ENCODE measurements at regions not wholly inside any gene's neighbourhood (a gene's known extent, or its start where the extent isn't known, plus 50 kb on each side); places are given as distances from the start of the nearest gene placed in this dataset.

DNA sequence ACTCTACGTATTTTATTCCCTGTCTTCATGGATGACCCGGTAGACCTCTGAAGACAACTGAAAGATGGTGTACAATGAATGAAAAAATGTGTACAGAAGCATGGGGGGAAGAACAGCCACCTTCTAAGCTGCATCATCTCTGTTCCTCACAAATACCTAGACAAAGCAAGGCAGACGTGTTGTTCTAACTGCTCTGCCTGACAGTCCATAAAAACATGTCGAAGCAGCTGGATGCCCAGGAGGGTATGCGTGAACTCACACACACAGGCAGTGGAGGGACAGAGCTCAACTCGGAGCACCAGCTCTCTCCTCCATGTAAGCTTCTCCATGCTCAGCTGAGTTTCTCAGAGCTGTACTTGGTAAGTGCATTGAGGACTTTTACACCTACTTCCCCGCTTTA is 327.4 kb downstream of the CTTN start:
- no peak for DNase-seq (ENCODE audit: low read depth)

GRCh38 chr11:70727021-70727420 is 328.7 kb downstream of the CTTN start:
- no peak for DNase-seq (ENCODE audit: low read depth)

GRCh38 chr11:70727899-70728620 is 329.7 kb downstream of the CTTN start:
- no peak for DNase-seq (ENCODE audit: low read depth)

DNA sequence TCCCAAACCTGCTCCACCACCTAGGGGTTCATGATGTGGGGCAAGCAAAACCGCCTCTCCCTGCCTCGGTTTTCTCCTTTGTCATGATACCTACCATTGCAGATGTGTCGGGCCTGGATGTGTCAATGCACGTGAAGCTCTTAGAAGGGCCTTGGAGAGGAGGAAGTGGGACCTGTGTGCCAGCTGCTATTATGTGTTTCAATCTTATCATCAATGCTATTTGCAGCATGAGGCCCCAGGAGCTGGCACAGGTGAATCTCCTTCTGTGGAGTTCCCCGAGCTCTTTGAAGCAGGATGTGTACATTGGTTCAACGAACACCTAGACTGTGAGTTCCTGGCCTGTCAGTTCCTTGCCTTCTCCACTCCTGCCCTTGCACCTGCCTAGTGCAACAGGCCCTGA is 331.6 kb downstream of the CTTN start:
- DNase-seq (ENCODE audit: low read depth): no peak

DNA sequence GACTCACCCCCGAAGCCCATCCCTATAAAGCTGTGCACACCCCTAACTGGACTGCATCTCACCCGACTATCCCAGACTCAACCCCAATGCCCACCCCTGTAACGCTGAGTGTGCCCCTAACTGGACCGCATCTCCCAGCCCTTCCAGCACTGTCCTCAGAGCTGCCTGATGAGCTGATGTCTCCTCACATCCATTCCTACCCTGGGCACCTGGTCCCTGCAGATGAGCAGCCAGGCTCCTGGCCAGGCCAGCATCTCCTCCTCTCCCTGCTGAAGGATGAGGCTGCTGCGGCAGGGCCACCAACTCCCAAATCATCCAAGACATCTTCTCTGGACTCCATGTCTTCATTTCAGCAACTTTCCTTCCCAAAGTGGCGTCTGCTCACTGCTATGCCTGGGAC is 332.1 kb downstream of the CTTN start:
- DNase-seq (ENCODE audit: low read depth): no peak

GRCh38 chr11:70731271-70732022 is 333.1 kb downstream of the CTTN start:
- no peak for DNase-seq (ENCODE audit: low read depth)

GRCh38 chr11:70732023-70732880 is 333.9 kb downstream of the CTTN start:
- DNase-seq (ENCODE audit: low read depth): no peak

GRCh38 chr11:70732881-70733196 is 334.5 kb downstream of the CTTN start:
- DNase-seq (ENCODE audit: low read depth): no peak

- DNase-seq (ENCODE audit: low read depth): no peak
Measured at GRCh38 chr11:70733327-70734325, 335.3 kb downstream of the CTTN start.

DNA sequence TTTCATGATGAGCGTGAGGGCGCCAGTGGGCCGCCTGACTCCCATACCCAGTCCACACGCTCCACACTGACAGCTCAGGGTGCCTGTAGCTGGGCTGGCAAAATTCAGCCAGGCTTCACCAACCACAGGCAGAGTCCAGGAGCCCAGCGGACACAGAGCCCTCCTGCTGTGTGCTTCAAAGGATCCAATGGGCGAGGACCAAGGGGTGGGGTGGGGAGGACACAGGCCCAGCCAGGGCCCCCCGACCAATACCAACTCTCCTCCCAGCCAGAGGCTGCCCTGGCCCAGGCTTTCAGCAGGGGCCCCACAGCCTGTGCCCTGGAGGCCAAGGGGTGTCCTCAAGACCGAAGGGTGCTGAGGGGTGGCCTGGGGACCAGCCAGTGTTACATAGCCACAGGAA is 336.1 kb downstream of the CTTN start:
- no peak for DNase-seq (ENCODE audit: low read depth)

- DNase-seq (ENCODE audit: low read depth): no peak
Measured at GRCh38 chr11:70734911-70735310, 336.6 kb downstream of the CTTN start.

GRCh38 chr11:70735976-70736375 is 337.6 kb downstream of the CTTN start:
- no peak for DNase-seq (ENCODE audit: low read depth)

GRCh38 chr11:70736461-70736860 is 338.1 kb downstream of the CTTN start:
- no peak for DNase-seq (ENCODE audit: low read depth)

DNA sequence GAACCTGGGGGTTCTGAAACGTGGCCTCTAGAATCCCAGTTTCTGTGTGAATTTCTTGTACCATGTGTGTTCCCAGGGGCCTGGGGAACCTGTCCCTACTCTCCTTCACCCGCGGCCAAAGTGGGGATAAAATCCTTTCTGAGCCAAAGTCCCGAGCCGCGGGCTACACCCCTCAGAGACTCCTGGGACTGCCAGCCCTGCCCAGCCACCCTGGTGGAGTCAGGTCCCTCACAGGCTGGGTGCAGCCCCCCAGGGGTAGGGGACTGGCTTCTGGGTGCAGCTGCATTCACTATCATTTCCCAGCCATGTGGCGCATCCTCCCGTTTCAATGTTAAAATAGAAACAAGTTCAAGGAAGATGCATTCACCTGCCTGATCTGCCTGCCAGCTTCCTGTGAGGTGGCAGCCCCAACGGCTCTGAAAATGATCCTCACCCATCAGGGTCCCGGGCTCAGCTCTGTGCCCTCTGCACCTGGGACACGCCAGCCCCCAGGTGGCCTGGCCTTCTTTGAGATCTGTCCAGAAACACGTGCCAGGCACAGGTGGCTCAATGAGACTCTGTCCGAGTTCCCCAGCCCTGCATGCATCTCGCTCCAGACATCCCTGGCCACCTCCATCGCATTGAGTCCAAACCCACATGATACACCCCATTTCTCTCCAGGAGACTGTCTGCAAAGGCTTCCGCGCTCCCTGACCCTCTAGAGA is 338.8 kb downstream of the CTTN start:
- no peak for DNase-seq (ENCODE audit: low read depth)

- DNase-seq (ENCODE audit: low read depth): no peak
Measured at GRCh38 chr11:70737816-70738630, 339.7 kb downstream of the CTTN start.

- no peak for DNase-seq (ENCODE audit: low read depth)
Measured at GRCh38 chr11:70738661-70739060, 340.3 kb downstream of the CTTN start.

GRCh38 chr11:70739091-70739490 is 340.8 kb downstream of the CTTN start:
- no peak for DNase-seq (ENCODE audit: low read depth)

DNA sequence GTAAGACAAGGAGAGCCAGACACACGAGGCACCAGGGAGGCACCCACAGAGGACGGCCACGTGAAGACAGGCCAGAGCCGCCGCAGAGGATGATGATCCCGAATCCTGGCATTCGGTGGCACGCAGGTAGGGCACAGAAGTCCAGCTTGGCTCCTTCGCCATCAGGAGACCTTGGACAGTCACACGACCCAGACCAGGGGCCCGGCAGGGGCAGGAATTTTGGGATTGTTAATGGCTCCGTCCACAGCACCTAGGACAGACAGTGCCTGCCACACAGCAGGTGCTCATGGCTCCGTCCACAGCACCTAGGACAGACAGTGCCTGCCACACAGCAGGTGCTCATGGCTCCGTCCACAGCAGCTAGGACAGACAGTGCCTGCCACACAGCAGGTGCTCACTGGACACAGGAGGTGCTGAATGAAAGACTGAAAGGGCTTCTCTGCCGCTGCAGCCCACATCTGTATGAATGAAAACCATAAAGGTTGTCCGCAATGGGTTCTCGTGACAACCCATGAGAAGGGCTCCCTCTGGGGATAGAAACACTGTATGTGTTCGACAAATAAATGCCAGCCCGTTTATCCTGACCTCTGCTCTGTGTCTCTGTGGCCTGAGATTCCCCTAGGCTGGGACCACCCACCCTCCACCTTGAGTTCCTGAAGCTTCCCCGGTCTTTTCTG is 341.6 kb downstream of the CTTN start:
- DNase-seq (ENCODE audit: low read depth): no peak

DNA sequence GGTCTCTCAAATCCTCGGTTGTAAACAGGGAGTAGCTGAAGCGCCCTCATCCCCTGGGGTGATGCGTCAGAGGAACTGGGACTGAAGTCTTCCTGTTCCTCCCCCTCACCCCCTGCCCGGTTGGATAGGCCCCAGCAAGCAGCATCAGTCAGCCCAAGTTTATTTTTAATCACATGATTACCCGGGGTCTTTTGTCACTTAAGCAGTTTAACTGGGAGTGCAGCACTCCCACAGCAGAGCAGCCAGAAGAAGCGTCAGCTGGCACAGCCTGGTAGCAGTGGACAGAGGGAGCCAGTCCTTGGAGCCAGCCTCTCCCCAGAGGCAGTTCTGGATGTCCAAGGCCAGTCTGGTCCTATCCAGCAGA is 342.1 kb downstream of the CTTN start:
- DNase-seq (ENCODE audit: low read depth): no peak

DNA sequence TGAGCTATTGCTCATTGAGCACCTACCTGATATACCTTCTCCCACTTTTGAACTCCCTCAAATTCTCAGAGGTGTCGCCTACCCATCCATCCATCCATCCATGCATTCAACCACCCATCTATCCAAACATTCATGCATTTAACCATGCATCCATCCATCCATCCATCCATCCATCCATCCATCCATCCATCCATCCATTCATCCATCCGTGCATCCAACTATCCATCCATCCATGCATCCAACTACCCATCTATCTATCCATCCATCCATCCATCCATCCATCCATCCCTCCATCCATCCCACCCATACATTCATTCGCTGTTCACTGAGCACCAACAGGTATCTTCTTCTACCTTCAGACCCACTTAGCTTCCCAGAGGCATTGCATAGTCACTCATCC is 342.8 kb downstream of the CTTN start:
- no peak for DNase-seq (ENCODE audit: low read depth)
